Glutamatergic neuron (in vitro differentiated cells): ENCODE measurements at regions not wholly inside any gene's neighbourhood (a gene's known extent, or its start where the extent isn't known, plus 50 kb on each side); places are given as distances from the start of the nearest gene placed in this dataset.

ENCODE experiments used
- DNase-seq: peaks from one replicate; pipeline ENCODE4 v3.0.0; 2022
- H3K27ac Mint-ChIP-seq: one replicate; pipeline ENCODE4 v1.8.0; 2020; ENCODE audit warnings: mild to moderate bottlenecking, mixed read lengths, inconsistent platforms; ENCODE audit not compliant: unreplicated experiment
- H3K27me3 Mint-ChIP-seq: one replicate; pipeline ENCODE4 v1.8.0; 2020; ENCODE audit warnings: mild to moderate bottlenecking, moderate library complexity, mixed read lengths, inconsistent platforms; ENCODE audit not compliant: unreplicated experiment
- H3K36me3 Mint-ChIP-seq: one replicate; pipeline ENCODE4 v1.8.0; 2020; ENCODE audit warnings: mild to moderate bottlenecking, mixed read lengths, inconsistent platforms; ENCODE audit not compliant: unreplicated experiment
- H3K4me1 Mint-ChIP-seq: one replicate; pipeline ENCODE4 v1.8.0; 2020; ENCODE audit warnings: mild to moderate bottlenecking, low read depth, mixed read lengths, inconsistent platforms; ENCODE audit not compliant: unreplicated experiment
- H3K4me3 Mint-ChIP-seq: one replicate; pipeline ENCODE4 v1.8.0; 2020; ENCODE audit warnings: mild to moderate bottlenecking, mixed read lengths, inconsistent platforms; ENCODE audit not compliant: unreplicated experiment
- H3K9me3 Mint-ChIP-seq: one replicate; pipeline ENCODE4 v1.8.0; 2020; ENCODE audit warnings: mild to moderate bottlenecking, moderate library complexity, mixed read lengths, inconsistent platforms; ENCODE audit not compliant: unreplicated experiment
- CTCF ChIP-seq: fragments of 200-600 bp; sonication (generic); IDR thresholded peaks from one replicate; pipeline ENCODE4 v1.5.0; 2021; ENCODE audit not compliant: partially characterized antibody, unreplicated experiment

GRCh38 chr7:155869784-155870076 is 57.5 kb upstream of the SHH start:
- no peaks in the 10 kb centered on the region for H3K27me3 Mint-ChIP-seq
- DNase-seq: no peak
- no peak for TF ChIP-seq CTCF
- H3K36me3 Mint-ChIP-seq: no peaks in the 10 kb centered on the region
- H3K4me3 Mint-ChIP-seq: no peak overlapping the region
- no peaks in the 10 kb centered on the region for H3K4me1 Mint-ChIP-seq
- H3K9me3 Mint-ChIP-seq: no peaks in the 10 kb centered on the region
- no peak overlapping the region for H3K27ac Mint-ChIP-seq

GRCh38 chr7:155868955-155869783 is 56.9 kb upstream of the SHH start:
- Mint-ChIP-seq H3K4me1 (no peaks in the 10 kb centered on the region), H3K27ac (no peak overlapping the region)

GRCh38 chr7:155867734-155868400 is 55.6 kb upstream of the SHH start:
- Mint-ChIP-seq H3K27me3 (no peaks in the 10 kb centered on the region), H3K4me3 (no peak overlapping the region)

More at GRCh38 chr7:155868955-155869783, 56.9 kb upstream of the SHH start:
- H3K27me3 Mint-ChIP-seq: no peaks in the 10 kb centered on the region
- H3K36me3 Mint-ChIP-seq: no peaks in the 10 kb centered on the region
- H3K9me3 Mint-ChIP-seq: no peaks in the 10 kb centered on the region
- DNase-seq: no peak
- TF ChIP-seq CTCF: no peak
- H3K4me3 Mint-ChIP-seq: no peak overlapping the region

GRCh38 chr7:155867280-155867679 is 55.0 kb upstream of the SHH start:
- Mint-ChIP-seq H3K36me3 (no peaks in the 10 kb centered on the region), H3K27ac (no peak overlapping the region), H3K27me3 (no peaks in the 10 kb centered on the region), H3K9me3 (no peaks in the 10 kb centered on the region), H3K4me3 (no peak overlapping the region), H3K4me1 (no peaks in the 10 kb centered on the region)
- no peak for DNase-seq
- TF ChIP-seq CTCF: no peak

More at GRCh38 chr7:155867734-155868400, 55.6 kb upstream of the SHH start:
- Mint-ChIP-seq H3K27ac (no peak overlapping the region), H3K9me3 (no peaks in the 10 kb centered on the region), H3K36me3 (no peaks in the 10 kb centered on the region), H3K4me1 (no peaks in the 10 kb centered on the region)
- no peak for DNase-seq
- TF ChIP-seq CTCF: no peak

- no peak for TF ChIP-seq CTCF
- Mint-ChIP-seq H3K27me3 (no peaks in the 10 kb centered on the region), H3K9me3 (no peaks in the 10 kb centered on the region), H3K4me3 (no peak overlapping the region), H3K27ac (no peak overlapping the region), H3K36me3 (no peaks in the 10 kb centered on the region), H3K4me1 (no peaks in the 10 kb centered on the region)
- no peak for DNase-seq
Observed at GRCh38 chr7:155865830-155866525, 53.7 kb upstream of the SHH start.
